HEK293 (cell line): ENCODE measurements at regions not wholly inside any gene's neighbourhood (a gene's known extent, or its start where the extent isn't known, plus 50 kb on each side); places are given as distances from the start of the nearest gene placed in this dataset.

Experiments used
- HOXC10 ChIP-seq: sonication (generic); formaldehyde crosslinking; IDR thresholded peaks from 2 replicates; pipeline ENCODE4 v1.8.1; 2023; ENCODE audit warnings: mild to moderate bottlenecking, missing genetic modification reagents
- KLF9 ChIP-seq: fragments of 450-650 bp; formaldehyde crosslinking; IDR thresholded peaks from 2 replicates; pipeline ENCODE4 v1.5.1; 2016; ENCODE audit warnings: missing biosample characterization, missing genetic modification characterization, low read depth
- MYNN ChIP-seq: fragments of 450-650 bp; formaldehyde crosslinking; IDR thresholded peaks from 2 replicates; pipeline ENCODE4 v1.5.1; 2016; ENCODE audit warnings: missing biosample characterization, missing genetic modification characterization, borderline replicate concordance
- SCRT1 ChIP-seq: fragments of 450-650 bp; formaldehyde crosslinking; IDR thresholded peaks from 2 replicates; pipeline ENCODE4 v1.5.1; 2016; ENCODE audit warnings: missing biosample characterization, missing genetic modification characterization, borderline replicate concordance
- SP3 ChIP-seq: fragments of 450-650 bp; formaldehyde crosslinking; IDR thresholded peaks from 2 replicates; pipeline ENCODE4 v1.5.1; 2016; ENCODE audit warnings: missing biosample characterization, missing genetic modification characterization
- YY2 ChIP-seq: fragments of 450-650 bp; formaldehyde crosslinking; IDR thresholded peaks from 2 replicates; pipeline ENCODE4 v1.5.1; 2016; ENCODE audit warnings: missing biosample characterization, missing genetic modification characterization
- ZFP41 ChIP-seq: fragments of 450-650 bp; formaldehyde crosslinking; IDR thresholded peaks from 2 replicates; pipeline ENCODE4 v1.5.1; 2016; ENCODE audit warnings: missing biosample characterization, missing genetic modification characterization, borderline replicate concordance
- ZNF138 ChIP-seq: fragments of 450-650 bp; formaldehyde crosslinking; IDR thresholded peaks from 2 replicates; pipeline ENCODE4 v1.5.1; 2016; ENCODE audit warnings: missing biosample characterization, missing genetic modification characterization, borderline replicate concordance
- ZNF221 ChIP-seq: fragments of 450-650 bp; formaldehyde crosslinking; IDR thresholded peaks from 2 replicates; pipeline ENCODE4 v1.5.1; 2017; ENCODE audit warnings: missing biosample characterization, missing genetic modification characterization, borderline replicate concordance
- ZNF23 ChIP-seq: fragments of 450-650 bp; formaldehyde crosslinking; IDR thresholded peaks from 2 replicates; pipeline ENCODE4 v1.5.1; 2016; ENCODE audit warnings: missing biosample characterization, missing genetic modification characterization, borderline replicate concordance
- ZNF266 ChIP-seq: fragments of 450-650 bp; formaldehyde crosslinking; IDR thresholded peaks from 2 replicates; pipeline ENCODE4 v1.5.1; 2016; ENCODE audit warnings: missing biosample characterization, missing genetic modification characterization, low read depth
- ZNF555 ChIP-seq: fragments of 450-650 bp; formaldehyde crosslinking; conservative IDR thresholded peaks from 2 replicates; pipeline ENCODE4 v1.5.1; 2017; ENCODE audit warnings: missing biosample characterization, mild to moderate bottlenecking, missing genetic modification characterization, inconsistent platforms
- ZNF558 ChIP-seq: fragments of 450-650 bp; formaldehyde crosslinking; IDR thresholded peaks from 2 replicates; pipeline ENCODE4 v1.5.1; 2016; ENCODE audit warnings: missing biosample characterization, missing genetic modification characterization
- ZNF768 ChIP-seq: fragments of 450-650 bp; formaldehyde crosslinking; IDR thresholded peaks from 2 replicates; pipeline ENCODE4 v1.5.1; 2018; ENCODE audit warnings: missing biosample characterization, mild to moderate bottlenecking, missing genetic modification characterization
- ZNF777 ChIP-seq: fragments of 450-650 bp; formaldehyde crosslinking; IDR thresholded peaks from 2 replicates; pipeline ENCODE4 v1.5.1; 2017; ENCODE audit warnings: missing biosample characterization, missing genetic modification characterization, borderline replicate concordance
- ZNF792 ChIP-seq: fragments of 450-650 bp; formaldehyde crosslinking; IDR thresholded peaks from 2 replicates; pipeline ENCODE4 v1.5.1; 2016; ENCODE audit warnings: missing biosample characterization, missing genetic modification characterization
- ZNF837 ChIP-seq: fragments of 450-650 bp; formaldehyde crosslinking; IDR thresholded peaks from 2 replicates; pipeline ENCODE4 v1.5.1; 2016; ENCODE audit warnings: missing biosample characterization, missing genetic modification characterization
- TF ChIP-seq, protein P1 (sequence below): fragments of 450-650 bp; formaldehyde crosslinking; IDR thresholded peaks from 2 replicates; pipeline ENCODE4 v1.5.1; 2016; ENCODE audit warnings: missing biosample characterization, missing genetic modification characterization
- TF ChIP-seq, protein P2 (sequence below): fragments of 450-650 bp; formaldehyde crosslinking; conservative IDR thresholded peaks from 2 replicates; pipeline ENCODE4 v1.5.1; 2016; ENCODE audit warnings: low read depth, missing biosample characterization, missing genetic modification characterization
- TF ChIP-seq, protein P3 (sequence below): fragments of 450-650 bp; formaldehyde crosslinking; IDR thresholded peaks from 2 replicates; pipeline ENCODE4 v1.5.1; 2017; ENCODE audit warnings: missing biosample characterization, missing genetic modification characterization
- TF ChIP-seq, protein P4 (sequence below): fragments of 450-650 bp; formaldehyde crosslinking; IDR thresholded peaks from 2 replicates; pipeline ENCODE4 v1.5.1; 2016; ENCODE audit warnings: missing biosample characterization, missing genetic modification characterization, borderline replicate concordance
- TF ChIP-seq, protein P5 (sequence below): fragments of 450-650 bp; formaldehyde crosslinking; IDR thresholded peaks from 2 replicates; pipeline ENCODE4 v1.5.1; 2017; ENCODE audit warnings: missing biosample characterization, missing genetic modification characterization
- TF ChIP-seq, protein P6 (sequence below): fragments of 450-650 bp; formaldehyde crosslinking; IDR thresholded peaks from 2 replicates; pipeline ENCODE4 v1.5.1; 2016; ENCODE audit warnings: missing biosample characterization, missing genetic modification characterization
- TF ChIP-seq, protein P7 (sequence below): fragments of 450-650 bp; formaldehyde crosslinking; IDR thresholded peaks from 2 replicates; pipeline ENCODE4 v1.5.1; 2016; ENCODE audit warnings: missing biosample characterization, missing genetic modification characterization

DNA sequence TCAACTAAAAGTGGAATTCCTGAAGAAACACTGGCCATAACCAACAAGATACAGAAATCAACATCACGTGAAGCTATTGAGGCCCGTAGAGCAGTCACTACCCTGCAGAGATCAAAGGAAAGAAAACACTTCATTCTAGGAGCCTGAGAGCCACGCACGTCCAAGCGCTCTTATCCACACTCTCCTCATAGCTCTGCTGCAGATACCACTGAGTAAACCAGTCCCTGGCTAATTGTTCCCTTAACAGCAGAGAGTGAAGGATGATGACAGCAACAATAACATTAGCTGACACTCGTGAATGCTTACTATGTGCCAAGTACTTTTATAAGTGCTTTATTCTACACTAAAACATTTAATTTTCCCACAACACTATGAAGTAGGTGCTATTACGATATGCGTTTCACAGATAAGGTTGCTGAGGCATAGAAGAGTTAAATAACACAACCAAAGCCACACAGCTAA, 271.0 kb upstream of the GADL1 start (continued):
- TF ChIP-seq, protein P1, sequence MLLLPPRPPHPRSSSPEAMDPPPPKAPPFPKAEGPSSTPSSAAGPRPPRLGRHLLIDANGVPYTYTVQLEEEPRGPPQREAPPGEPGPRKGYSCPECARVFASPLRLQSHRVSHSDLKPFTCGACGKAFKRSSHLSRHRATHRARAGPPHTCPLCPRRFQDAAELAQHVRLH (tag by site-specific recombination), result peak; percentile 72; the same call in 1 of the 2 replicates
- TF ChIP-seq ZNF837 (tag by site-specific recombination), result no peak
- TF ChIP-seq ZNF266, result no peak
- TF ChIP-seq ZNF23 (tag by site-specific recombination), result no peak
- no peak for TF ChIP-seq ZNF777 (tag by site-specific recombination)
- TF ChIP-seq ZNF555 (tag by site-specific recombination), result no peak
- TF ChIP-seq, protein P2, sequence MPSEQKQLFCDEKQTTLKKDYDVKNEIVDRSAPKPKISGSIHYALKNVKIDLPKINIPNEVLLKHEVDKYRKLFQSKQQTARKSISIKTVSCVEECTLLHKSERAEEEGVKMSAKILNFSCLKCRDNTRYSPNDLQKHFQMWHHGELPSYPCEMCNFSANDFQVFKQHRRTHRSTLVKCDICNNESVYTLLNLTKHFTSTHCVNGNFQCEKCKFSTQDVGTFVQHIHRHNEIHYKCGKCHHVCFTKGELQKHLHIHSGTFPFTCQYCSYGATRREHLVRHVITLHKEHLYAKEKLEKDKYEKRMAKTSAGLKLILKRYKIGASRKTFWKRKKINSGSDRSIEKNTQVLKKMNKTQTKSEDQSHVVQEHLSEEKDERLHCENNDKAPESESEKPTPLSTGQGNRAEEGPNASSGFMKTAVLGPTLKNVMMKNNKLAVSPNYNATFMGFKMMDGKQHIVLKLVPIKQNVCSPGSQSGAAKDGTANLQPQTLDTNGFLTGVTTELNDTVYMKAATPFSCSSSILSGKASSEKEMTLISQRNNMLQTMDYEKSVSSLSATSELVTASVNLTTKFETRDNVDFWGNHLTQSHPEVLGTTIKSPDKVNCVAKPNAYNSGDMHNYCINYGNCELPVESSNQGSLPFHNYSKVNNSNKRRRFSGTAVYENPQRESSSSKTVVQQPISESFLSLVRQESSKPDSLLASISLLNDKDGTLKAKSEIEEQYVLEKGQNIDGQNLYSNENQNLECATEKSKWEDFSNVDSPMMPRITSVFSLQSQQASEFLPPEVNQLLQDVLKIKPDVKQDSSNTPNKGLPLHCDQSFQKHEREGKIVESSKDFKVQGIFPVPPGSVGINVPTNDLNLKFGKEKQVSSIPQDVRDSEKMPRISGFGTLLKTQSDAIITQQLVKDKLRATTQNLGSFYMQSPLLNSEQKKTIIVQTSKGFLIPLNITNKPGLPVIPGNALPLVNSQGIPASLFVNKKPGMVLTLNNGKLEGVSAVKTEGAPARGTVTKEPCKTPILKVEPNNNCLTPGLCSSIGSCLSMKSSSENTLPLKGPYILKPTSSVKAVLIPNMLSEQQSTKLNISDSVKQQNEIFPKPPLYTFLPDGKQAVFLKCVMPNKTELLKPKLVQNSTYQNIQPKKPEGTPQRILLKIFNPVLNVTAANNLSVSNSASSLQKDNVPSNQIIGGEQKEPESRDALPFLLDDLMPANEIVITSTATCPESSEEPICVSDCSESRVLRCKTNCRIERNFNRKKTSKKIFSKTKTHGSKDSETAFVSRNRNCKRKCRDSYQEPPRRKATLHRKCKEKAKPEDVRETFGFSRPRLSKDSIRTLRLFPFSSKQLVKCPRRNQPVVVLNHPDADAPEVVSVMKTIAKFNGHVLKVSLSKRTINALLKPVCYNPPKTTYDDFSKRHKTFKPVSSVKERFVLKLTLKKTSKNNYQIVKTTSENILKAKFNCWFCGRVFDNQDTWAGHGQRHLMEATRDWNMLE (tag by site-specific recombination), result peak; percentile 44; the same call in 1 of the 2 replicates
- TF ChIP-seq ZNF558 (tag by site-specific recombination), result peak; percentile 46; the same call in 1 of the 2 replicates
- TF ChIP-seq, protein P3, sequence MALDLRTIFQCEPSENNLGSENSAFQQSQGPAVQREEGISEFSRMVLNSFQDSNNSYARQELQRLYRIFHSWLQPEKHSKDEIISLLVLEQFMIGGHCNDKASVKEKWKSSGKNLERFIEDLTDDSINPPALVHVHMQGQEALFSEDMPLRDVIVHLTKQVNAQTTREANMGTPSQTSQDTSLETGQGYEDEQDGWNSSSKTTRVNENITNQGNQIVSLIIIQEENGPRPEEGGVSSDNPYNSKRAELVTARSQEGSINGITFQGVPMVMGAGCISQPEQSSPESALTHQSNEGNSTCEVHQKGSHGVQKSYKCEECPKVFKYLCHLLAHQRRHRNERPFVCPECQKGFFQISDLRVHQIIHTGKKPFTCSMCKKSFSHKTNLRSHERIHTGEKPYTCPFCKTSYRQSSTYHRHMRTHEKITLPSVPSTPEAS (tag by site-specific recombination), result peak; percentile 33
- TF ChIP-seq, protein P4, sequence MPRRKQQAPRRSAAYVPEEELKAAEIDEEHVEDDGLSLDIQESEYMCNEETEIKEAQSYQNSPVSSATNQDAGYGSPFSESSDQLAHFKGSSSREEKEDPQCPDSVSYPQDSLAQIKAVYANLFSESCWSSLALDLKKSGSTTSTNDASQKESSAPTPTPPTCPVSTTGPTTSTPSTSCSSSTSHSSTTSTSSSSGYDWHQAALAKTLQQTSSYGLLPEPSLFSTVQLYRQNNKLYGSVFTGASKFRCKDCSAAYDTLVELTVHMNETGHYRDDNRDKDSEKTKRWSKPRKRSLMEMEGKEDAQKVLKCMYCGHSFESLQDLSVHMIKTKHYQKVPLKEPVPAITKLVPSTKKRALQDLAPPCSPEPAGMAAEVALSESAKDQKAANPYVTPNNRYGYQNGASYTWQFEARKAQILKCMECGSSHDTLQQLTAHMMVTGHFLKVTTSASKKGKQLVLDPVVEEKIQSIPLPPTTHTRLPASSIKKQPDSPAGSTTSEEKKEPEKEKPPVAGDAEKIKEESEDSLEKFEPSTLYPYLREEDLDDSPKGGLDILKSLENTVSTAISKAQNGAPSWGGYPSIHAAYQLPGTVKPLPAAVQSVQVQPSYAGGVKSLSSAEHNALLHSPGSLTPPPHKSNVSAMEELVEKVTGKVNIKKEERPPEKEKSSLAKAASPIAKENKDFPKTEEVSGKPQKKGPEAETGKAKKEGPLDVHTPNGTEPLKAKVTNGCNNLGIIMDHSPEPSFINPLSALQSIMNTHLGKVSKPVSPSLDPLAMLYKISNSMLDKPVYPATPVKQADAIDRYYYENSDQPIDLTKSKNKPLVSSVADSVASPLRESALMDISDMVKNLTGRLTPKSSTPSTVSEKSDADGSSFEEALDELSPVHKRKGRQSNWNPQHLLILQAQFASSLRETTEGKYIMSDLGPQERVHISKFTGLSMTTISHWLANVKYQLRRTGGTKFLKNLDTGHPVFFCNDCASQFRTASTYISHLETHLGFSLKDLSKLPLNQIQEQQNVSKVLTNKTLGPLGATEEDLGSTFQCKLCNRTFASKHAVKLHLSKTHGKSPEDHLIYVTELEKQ, result peak; percentile 89
- no peak for TF ChIP-seq HOXC10
- no peak for TF ChIP-seq ZNF768 (tag by site-specific recombination)
- peak; percentile 61; the same call in 1 of the 2 replicates for TF ChIP-seq SCRT1
- TF ChIP-seq SP3 (tag by site-specific recombination), result no peak
- TF ChIP-seq ZNF792 (tag by site-specific recombination), result no peak
- no peak for TF ChIP-seq ZNF221 (tag by site-specific recombination)
- TF ChIP-seq, protein P5, sequence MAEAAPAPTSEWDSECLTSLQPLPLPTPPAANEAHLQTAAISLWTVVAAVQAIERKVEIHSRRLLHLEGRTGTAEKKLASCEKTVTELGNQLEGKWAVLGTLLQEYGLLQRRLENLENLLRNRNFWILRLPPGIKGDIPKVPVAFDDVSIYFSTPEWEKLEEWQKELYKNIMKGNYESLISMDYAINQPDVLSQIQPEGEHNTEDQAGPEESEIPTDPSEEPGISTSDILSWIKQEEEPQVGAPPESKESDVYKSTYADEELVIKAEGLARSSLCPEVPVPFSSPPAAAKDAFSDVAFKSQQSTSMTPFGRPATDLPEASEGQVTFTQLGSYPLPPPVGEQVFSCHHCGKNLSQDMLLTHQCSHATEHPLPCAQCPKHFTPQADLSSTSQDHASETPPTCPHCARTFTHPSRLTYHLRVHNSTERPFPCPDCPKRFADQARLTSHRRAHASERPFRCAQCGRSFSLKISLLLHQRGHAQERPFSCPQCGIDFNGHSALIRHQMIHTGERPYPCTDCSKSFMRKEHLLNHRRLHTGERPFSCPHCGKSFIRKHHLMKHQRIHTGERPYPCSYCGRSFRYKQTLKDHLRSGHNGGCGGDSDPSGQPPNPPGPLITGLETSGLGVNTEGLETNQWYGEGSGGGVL, result no peak
- no peak for TF ChIP-seq KLF9
- TF ChIP-seq, protein P6, sequence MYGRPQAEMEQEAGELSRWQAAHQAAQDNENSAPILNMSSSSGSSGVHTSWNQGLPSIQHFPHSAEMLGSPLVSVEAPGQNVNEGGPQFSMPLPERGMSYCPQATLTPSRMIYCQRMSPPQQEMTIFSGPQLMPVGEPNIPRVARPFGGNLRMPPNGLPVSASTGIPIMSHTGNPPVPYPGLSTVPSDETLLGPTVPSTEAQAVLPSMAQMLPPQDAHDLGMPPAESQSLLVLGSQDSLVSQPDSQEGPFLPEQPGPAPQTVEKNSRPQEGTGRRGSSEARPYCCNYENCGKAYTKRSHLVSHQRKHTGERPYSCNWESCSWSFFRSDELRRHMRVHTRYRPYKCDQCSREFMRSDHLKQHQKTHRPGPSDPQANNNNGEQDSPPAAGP (tag by site-specific recombination), result no peak
- no peak for TF ChIP-seq MYNN
- TF ChIP-seq YY2, result no peak
- TF ChIP-seq, protein P7, sequence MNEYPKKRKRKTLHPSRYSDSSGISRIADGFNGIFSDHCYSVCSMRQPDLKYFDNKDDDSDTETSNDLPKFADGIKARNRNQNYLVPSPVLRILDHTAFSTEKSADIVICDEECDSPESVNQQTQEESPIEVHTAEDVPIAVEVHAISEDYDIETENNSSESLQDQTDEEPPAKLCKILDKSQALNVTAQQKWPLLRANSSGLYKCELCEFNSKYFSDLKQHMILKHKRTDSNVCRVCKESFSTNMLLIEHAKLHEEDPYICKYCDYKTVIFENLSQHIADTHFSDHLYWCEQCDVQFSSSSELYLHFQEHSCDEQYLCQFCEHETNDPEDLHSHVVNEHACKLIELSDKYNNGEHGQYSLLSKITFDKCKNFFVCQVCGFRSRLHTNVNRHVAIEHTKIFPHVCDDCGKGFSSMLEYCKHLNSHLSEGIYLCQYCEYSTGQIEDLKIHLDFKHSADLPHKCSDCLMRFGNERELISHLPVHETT, result peak; percentile 57; the same call in 1 of the 2 replicates
- TF ChIP-seq ZFP41 (tag by site-specific recombination), result no peak
- TF ChIP-seq ZNF138 (tag by site-specific recombination), result no peak
